SK-N-DZ (cell line): ENCODE measurements at regions not wholly inside any gene's neighbourhood (a gene's known extent, or its start where the extent isn't known, plus 50 kb on each side); places are given as distances from the start of the nearest gene placed in this dataset.

Experiments
- DNase-seq: peaks from one replicate; pipeline ENCODE4 v3.0.0-alpha.2; 2015; ENCODE audit warnings: low spot score

DNA sequence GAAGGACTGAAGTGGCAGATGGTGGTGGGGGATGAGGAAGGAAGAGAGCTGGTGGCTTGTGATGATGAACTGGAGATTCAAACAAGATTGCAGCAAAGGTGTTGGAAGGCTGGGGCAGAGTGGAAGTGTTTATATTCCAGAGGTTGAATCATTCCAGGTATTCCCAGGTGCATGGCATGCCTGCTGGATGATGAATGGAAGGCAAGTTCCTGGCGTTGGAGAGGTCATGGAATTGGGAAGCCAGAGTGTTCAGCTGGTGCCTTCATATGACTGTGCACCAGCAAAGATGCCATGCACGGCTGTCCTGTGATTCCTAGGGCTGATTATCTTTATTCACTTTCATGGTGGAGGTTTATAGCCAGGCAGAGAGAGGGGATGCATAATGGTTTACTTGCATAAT lies 135.8 kb upstream of the PUDP start:
- no peak for DNase-seq

DNA sequence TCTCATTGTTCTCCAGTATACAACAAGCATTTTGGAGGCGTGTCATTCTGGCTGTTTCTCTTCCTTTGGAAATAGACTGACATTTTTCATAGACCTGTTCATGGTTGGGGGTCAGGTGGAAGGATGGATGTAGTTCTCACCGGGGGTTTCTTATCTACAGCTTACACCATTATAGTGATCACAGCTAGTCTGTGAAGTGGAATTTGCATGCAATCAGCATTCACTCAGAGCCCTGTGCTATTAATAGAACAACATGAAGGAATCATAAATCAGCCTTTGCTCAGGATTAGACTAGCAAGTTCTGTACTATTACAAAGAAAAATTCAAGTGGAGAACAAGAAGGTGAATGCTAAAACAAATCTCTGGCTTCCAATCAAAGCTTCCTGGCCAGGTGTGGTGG lies 132.6 kb upstream of the PUDP start:
- DNase-seq, result no peak

DNA sequence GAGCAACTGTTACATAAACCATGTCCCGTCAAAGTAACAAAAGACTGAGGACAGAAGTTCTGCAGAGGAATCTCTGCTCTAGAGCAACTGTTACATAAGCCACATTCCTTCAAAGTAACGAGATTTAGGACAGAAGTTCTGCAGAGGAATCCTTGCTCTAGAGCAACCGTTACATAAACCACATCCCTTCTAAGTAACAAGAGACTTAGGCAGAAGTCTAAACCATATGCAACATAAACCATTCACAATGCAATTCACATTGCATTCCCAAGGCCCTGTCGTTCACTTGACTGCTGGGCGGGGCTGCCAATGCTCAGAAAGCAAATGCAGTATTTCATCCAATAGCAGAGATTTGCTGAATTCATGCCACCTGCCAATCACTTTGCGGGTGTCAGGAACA lies 124.4 kb upstream of the PUDP start:
- DNase-seq, result no peak

DNA sequence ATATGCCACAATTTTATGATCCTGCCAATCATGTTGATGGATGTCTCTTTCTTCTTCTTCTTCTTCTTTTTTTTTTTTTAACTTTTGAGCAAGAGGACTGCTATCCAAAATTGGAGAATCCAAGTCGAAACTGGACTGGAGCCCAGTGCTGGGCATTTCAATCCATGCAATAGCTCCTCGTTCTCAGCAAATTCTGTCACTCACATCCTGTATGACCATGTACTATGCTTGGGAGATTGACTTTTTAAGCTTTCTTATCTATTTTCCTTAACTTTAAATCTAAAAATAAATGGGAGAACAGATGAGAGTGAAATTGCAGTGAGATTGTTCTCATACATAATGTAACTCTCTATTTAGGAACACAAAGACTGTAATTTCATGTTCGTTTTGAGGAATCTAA lies 123.0 kb upstream of the PUDP start:
- no peak for DNase-seq

DNA sequence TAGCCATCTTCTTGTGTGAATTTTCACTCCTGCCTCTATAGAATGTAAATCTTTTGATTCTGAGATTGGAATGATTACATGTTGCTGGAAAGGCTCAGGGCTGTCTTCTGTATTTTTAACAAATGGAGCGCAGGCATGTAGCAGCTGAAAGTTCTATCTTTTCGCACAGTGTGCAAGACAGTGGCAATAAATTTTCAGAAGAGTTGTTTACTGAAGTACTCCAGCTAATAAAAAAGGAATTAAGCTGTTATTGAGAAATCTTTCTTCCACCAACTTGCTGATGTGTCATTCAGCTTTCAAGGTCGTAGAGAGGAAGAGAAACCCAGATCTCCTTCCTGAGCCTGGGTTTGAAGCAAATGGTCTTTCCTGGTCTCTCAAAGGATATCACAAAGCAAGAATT lies 122.0 kb upstream of the PUDP start:
- no peak for DNase-seq

DNA sequence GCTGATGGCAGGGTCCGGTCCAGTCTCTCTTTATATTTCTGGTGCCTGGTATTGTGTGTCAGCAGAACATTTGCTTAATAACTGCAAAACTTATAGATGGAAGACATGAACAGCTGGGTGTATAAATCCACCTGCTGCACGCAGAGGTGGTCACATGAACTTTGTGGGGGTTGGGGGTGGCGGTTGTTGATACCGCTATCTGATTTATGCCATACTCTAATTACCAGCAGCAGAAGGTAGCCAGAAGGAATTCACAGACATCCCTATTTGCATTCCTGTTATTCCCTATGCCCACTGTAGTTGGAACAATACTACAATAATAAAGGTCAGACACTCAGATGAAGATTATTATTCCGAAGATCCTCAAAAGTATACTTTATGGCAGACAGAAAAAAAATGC lies 121.6 kb upstream of the PUDP start:
- DNase-seq, result no peak

DNA sequence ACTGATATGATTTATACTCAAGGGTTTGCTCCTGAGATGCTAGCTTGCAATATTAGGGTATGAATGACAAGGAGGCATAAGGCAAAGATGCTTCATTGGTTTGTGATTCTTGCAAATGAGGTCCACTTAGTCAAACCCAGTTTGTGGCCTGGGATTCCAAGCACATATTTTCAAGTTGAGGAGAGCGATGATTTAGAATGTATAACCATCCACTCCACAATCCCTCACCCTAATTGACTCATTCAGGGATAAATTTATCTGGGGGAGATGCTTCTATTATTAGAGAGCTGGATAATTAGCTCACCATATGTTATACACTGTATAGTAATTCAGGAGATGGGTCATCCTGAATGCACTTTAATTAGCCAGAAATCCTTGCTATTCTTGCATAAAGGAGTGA lies 118.3 kb upstream of the PUDP start:
- DNase-seq, result no peak

DNA sequence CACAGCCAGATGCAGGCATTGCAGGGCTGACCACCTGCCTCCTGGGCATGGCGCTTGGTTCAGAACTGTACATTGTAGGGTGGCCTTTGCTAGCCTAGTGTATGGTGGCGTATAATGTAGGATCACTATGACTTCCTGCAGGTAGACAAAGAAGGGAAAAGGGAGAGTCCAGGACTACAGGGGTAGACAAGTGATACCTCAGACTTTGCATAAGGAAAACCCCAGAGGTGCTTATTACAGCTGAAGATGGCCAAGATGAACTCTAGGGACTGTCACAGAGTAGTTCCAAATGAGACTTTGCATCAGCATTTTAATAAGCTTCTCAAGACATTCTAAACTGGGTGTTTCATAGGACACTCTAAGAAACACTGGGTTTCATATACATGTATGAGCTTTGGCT lies 116.4 kb upstream of the PUDP start:
- DNase-seq, result no peak

DNA sequence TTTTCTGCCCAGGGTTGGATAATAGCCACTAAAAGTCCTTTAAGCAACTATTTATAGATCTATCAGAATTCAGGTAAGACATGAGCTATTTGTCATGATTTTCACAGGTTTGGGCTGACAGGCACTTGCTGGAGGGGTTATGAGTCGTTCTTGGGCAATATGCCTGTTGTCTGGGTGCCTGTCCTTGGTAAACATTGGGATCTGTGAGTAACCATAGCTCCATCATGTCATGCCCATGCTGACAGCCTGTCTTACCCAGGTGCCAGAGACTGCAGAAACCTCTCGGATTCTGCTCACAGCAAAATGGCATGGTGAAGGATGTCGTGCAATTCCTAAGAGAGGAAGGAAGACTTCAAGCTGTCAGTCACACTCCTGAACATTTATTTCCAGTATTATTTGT lies 116.0 kb upstream of the PUDP start:
- DNase-seq, result no peak

DNA sequence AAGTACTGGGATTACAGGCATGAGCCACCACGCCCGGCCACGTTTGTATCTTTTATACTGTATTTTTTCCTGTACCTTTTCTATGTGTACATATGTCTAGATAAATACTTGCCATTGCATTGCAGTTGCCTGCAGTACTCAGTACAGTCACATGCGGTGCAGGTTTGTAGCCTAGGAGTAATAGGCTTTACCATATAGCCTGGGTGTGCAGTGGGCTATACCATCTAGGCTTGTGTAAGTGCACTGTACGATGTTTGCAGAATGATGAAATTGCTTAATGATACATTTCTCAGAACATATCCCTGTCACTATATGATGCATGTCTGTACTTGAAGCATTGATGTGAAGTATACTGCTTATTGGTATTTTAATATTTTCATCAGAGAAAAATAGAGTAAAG lies 115.4 kb upstream of the PUDP start:
- DNase-seq, result no peak

DNA sequence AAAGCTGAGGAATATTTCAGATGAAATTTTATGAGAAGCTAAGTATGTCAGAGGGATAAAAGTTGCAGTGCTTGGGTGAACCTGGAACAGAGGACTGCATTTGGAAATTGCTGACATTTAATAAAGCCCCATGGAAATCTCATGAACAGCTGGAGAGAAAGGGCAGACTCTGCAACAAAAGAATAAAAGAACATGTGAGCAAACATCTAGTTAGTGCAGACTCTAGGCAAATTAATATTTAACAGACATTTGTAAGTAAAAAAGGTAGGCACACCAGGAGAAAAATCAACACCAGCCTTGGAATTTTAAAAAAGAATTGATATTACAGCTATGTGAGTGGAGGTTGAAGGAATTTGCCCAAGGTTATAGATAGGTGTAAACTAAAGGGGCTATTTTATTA lies 114.6 kb upstream of the PUDP start:
- DNase-seq, result no peak

DNA sequence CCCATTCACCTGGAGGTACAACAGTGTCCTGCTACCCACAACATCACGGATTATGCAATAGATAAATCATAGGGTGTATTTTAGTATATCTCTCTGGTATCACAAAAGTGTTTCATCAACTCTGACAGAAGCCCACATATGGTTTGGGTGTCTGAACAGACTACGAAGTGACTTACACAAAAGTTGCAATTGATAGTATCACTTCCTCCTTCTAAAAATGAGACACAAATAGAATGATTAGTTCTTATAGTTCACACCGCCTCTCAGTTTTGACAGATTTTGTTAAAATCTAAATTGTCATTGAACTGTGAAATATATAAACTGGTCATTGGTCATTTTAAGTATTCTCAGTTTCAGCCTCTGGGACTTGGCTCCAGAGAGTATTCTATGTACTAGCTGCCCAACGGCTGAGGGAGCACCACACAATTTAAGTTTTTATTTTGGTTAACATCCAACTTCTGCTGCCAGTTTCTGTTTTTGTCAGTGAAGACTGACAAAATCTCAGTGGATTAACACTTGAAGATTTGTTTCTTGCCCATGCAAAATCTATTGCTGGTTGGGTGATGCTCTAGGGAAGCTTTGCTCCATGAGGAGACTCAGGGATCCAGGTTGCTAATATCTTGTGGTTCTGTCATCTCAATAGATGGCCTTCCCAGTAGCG lies 113.8 kb upstream of the PUDP start:
- no peak for DNase-seq

DNA sequence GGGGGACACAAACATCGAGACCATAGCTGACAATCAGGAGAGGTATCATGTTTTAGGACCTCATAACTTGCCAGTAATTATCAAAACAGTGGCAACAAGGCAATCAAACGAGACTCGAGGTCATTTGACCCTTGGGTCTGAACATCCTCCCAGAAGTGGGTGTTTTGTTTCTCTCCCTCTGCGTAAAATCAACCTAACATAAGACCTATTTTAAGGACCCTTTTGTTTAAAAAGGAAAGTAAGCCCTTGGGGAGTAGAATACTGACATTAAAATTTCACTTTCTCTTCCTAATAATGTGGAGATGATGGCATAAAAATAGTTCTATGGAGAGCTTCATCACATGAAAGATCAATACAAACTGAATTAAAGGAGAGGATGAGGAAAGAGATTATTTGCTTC lies 106.2 kb upstream of the PUDP start:
- no peak for DNase-seq

DNA sequence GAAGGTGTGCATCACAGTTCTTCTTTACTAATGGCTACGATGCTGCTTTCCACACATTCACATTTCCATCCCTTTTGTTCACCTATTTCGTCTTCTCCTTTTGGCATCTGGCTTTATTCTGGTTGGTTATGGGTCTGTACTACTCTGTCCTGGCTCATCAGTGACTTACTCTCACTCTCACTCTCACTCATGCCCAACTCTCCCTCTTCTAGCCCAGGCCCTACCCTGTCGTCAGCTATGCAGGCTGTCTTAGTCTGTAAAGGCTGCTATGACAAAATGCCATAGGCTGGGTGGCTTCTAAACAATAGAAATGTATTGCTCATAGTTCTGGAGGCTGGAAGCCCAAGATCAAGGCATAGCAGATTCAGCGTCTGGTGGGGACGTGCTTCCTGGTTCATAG lies 105.6 kb upstream of the PUDP start:
- no peak for DNase-seq

DNA sequence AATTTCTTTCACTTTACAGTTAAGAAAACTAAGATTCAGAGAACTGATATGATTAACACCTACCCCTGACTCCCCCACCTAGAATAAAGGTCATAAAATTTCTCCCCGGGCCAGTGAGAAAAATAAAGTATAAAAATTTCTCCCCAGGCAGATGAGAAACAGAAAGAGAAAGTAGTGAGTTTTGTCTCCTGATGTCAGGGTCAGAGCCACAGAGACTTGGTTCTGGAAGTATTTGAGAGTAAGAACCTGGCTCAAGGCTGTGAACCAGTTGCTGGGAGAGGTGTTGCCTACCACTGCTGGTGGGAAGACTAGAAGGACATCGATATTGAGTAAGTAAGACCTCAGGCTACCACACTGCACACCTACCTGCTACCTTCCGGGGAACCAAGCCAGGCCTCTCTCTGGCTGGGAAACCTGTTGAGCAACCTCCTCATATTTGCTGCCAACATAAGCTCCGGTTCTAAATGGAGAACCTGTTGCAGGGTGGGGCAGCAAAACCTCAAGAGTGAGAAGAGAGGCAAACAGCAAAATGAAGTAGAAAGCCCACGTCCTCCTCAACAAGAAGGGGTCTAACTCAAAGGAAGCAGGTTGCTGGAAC lies 104.2 kb upstream of the PUDP start:
- DNase-seq, result no peak

DNA sequence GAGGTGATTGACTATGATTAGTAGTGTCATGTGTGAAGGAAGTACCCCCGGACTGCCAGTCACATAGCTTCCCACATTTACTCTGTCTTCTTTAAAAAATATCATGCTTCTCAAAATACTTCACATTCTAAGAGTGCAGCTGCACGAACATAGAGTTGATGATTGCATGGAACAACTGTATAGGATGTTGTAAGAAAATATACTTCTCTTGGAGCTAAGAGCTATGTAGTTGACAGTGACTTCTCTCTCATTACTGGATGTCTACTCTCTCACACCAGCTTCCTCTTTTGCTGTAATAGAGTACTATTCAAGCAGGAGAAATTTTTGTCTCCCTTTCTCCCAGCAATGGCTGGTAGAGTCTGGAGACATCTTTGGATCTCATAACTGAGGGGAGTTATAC lies 99.4 kb upstream of the PUDP start:
- DNase-seq, result no peak

DNA sequence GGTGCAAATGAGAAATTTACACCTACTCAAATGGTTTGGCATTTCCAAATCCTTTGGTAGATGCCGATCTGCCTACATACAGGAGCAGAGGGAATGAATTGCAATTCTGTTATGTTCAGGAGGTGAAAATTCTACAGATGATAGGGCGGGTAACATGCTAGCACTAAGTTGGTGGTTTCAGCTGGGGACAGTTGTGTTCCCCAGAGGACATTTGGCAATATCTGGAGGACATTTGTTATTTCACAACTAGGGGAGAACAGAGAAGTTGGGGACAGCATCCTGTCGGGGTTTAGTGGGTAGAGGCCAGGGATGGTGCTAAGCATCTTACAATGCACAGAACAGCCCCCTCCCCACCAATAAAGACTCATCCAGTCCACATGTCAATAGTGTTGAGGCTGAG lies 96.5 kb upstream of the PUDP start:
- no peak for DNase-seq

DNA sequence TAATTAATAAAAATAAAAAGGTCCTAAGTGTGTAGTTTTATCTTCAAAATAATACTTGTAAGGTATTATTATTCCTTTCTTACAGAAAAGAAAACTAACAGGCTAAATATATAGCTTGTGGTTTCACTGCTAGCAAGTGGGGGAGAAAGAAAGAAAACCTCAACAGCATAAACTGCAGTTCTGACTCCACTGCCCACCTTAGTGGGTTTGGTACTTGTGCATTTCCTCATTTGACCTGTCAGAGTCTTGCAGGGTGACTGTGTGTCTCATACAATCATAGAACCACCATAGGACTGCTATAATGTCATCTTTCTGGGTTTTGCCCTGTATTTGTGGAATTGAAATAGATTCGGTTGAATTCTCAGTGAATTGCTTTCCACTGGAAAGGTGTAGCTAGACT lies 94.7 kb upstream of the PUDP start:
- DNase-seq, result no peak

DNA sequence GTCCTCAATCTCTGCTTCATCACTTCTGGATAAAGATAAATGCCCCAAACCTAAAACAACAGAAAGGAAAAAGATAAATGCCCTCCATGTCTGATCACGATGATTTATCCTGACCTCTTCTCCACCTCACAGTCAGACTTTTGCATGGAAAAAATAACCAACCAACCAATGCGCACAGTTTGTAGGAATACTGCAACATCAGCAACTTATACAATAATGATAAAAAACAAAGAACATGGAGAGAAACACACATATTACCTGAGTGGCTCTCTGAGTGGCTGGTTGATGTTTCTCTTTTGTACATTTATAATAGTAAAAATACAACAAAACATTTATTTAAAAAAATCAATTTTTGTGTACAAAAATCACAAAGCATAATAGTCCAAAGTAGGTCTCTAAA lies 93.0 kb upstream of the PUDP start:
- DNase-seq, result no peak

DNA sequence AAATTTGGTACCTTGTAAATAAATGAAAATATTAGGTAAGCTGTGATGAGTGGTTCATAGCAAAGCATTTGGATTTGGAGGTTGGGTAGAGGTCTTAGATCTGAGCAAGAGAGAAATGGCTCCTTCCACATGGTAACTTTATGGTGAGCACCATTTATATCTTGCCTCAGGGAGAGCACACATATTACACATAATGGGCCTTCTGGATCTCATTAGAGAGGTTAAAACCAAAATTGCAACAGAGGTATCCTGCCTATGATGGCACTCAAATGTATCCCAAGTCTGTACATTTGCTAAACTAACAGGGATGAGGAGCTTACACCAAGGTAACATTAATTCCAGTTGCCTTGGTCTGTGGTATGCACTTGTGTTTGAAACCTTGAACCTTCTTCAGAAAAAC lies 87.1 kb upstream of the PUDP start:
- no peak for DNase-seq

DNA sequence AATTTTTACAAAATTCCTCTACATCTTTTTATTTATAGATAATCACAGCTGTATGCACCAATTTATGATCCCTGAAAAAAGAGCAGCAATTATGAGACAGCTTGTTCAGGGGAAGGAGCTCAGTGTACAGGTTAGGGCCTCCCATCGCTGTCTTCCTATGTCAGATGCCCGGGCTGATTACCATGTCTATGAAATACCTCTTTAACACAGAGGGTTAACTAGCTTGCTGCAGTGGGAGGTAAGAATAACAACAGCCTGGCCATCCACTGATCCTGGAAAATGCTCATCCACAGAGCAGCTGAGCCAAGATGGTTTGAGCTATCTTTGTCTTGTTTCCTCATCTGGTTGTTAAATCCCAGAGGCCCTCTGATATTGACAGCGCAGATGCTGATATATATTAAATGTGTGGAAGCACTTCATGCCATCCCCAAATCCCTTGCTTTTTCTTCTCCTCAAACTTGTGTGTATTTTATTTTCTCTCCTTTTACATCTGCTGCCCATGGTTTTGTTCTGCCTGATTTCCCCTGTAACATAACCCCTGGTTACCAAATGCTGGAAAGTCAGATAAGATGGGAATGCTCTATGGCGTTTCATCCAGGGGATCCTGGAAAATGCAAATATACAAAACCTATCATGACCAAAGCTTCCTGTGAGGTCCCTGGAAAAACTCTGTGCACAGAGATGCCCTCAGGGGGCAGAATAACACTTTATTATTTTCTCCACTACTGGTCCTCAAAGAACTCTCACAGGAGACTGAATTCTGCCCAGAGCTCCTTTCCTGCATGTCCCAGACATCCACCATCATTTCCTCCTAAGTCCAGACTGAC lies 85.8 kb upstream of the PUDP start:
- DNase-seq, result no peak

DNA sequence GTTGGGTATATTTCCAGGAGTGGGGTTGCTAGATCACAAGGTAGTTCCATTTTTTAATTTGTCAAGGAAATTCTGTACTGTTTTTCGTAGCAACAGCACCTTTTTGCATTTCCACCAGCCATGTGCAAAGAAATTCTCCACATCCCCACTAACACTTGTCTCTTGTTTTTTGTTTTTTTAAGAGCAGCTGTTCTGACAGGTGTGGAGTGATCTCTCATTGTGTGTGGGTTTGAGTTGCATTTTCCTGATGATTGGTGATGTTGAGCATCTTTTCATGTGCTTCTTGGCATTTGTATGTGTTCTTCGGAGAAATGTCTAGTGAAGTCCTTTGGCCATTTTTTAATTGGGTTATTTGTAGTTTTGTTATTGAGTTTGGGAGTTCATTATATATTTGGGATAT lies 80.3 kb upstream of the PUDP start:
- DNase-seq, result no peak

DNA sequence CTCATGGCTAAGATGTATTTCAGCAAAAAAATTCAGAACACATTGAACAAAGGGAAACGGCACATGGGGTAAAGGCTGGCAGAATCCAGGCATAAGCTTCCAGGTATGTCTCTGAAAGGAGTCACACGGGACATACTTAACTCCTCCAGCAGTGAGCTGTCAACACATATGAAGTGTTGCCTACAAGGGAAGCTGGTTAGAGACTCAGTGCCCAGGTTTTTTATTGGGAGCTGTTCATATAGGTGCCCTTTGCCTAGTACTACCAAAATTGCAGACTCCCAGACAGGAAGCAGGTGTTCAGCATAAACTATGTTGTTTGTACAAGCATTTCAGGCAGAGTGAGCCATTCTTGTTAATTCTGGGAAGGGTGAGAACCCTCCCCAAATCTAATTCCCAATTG lies 77.4 kb upstream of the PUDP start:
- no peak for DNase-seq
